ENCODE measurements at regions not wholly inside any gene's neighbourhood (a gene's known extent, or its start where the extent isn't known, plus 50 kb on each side); places are given as distances from the start of the nearest gene placed in this dataset.

- no peaks in the 10 kb centered on the region for H3K9me2 ChIP-seq (replicated peaks; ENCODE audit: control insufficient read depth, low read length)
- no peaks in the 10 kb centered on the region for H3K4me1 ChIP-seq (ENCODE audit: control insufficient read depth, low read length)
- no peak overlapping the region for H3K4me3 ChIP-seq (ENCODE audit: low read length)
- no peaks in the 10 kb centered on the region for H3K27me3 ChIP-seq (ENCODE audit: control insufficient read depth, low read length)
- TF ChIP-seq EZH2phosphoT487 (IDR thresholded peaks at IDR 0.05; ENCODE audit: borderline replicate concordance, low read length) (no peak), CTCF (IDR thresholded peaks at IDR 0.05; ENCODE audit: low read depth, low read length, poor library complexity, severe bottlenecking) (no peak)
- H4K20me1 ChIP-seq (ENCODE audit: control insufficient read depth, insufficient read depth, low read depth, low read length): no peaks in the 10 kb centered on the region
- no peak overlapping the region for H3K27ac ChIP-seq (ENCODE audit: low read depth, low read length)
- H3F3A ChIP-seq (ENCODE audit: control insufficient read depth, insufficient read depth): no peaks in the 10 kb centered on the region
- H3K9me3 ChIP-seq (ENCODE audit: control insufficient read depth, insufficient read depth, low read length): no peaks in the 10 kb centered on the region
- no peaks in the 10 kb centered on the region for H3K36me3 ChIP-seq (ENCODE audit: control insufficient read depth, low read length)
- H3K4me2 ChIP-seq (ENCODE audit: low read length): no peak overlapping the region
- no peaks in the 10 kb centered on the region for H3K79me2 ChIP-seq (ENCODE audit: control insufficient read depth, low read length)
These were observed 724.6 kb downstream of the CENPC start for GRCh38 chr4:66820681-66821080.

- no peak overlapping the region for H3K4me3 ChIP-seq (ENCODE audit: low read length)
- no peaks in the 10 kb centered on the region for H3K4me1 ChIP-seq (ENCODE audit: control insufficient read depth, low read length)
- H3K36me3 ChIP-seq (ENCODE audit: control insufficient read depth, low read length): no peaks in the 10 kb centered on the region
- no peak for TF ChIP-seq EZH2phosphoT487 (IDR thresholded peaks at IDR 0.05; ENCODE audit: borderline replicate concordance, low read length)
- TF ChIP-seq CTCF (IDR thresholded peaks at IDR 0.05; ENCODE audit: low read depth, low read length, poor library complexity, severe bottlenecking): no peak
- no peaks in the 10 kb centered on the region for H3K79me2 ChIP-seq (ENCODE audit: control insufficient read depth, low read length)
- no peaks in the 10 kb centered on the region for H3F3A ChIP-seq (ENCODE audit: control insufficient read depth, insufficient read depth)
- no peak overlapping the region for H3K27ac ChIP-seq (ENCODE audit: low read depth, low read length)
- H3K9me2 ChIP-seq (replicated peaks; ENCODE audit: control insufficient read depth, low read length): no peaks in the 10 kb centered on the region
- H3K4me2 ChIP-seq (ENCODE audit: low read length): no peak overlapping the region
- H3K9me3 ChIP-seq (ENCODE audit: control insufficient read depth, insufficient read depth, low read length): no peaks in the 10 kb centered on the region
- H3K27me3 ChIP-seq (ENCODE audit: control insufficient read depth, low read length): no peaks in the 10 kb centered on the region
- H4K20me1 ChIP-seq (ENCODE audit: control insufficient read depth, insufficient read depth, low read depth, low read length): no peaks in the 10 kb centered on the region
These were observed 731.0 kb downstream of the CENPC start for GRCh38 chr4:66814277-66814676.

- TF ChIP-seq CTCF (IDR thresholded peaks at IDR 0.05; ENCODE audit: low read depth, low read length, poor library complexity, severe bottlenecking) (no peak), EZH2phosphoT487 (IDR thresholded peaks at IDR 0.05; ENCODE audit: borderline replicate concordance, low read length) (no peak)
- H3K4me3 ChIP-seq (ENCODE audit: low read length): no peak overlapping the region
- H3K27me3 ChIP-seq (ENCODE audit: control insufficient read depth, low read length): no peaks in the 10 kb centered on the region
- H3F3A ChIP-seq (ENCODE audit: control insufficient read depth, insufficient read depth): no peaks in the 10 kb centered on the region
- H3K9me2 ChIP-seq (replicated peaks; ENCODE audit: control insufficient read depth, low read length): no peaks in the 10 kb centered on the region
- H3K27ac ChIP-seq (ENCODE audit: low read depth, low read length): no peak overlapping the region
- no peak overlapping the region for H3K4me2 ChIP-seq (ENCODE audit: low read length)
- H3K4me1 ChIP-seq (ENCODE audit: control insufficient read depth, low read length): no peaks in the 10 kb centered on the region
- no peaks in the 10 kb centered on the region for H4K20me1 ChIP-seq (ENCODE audit: control insufficient read depth, insufficient read depth, low read depth, low read length)
- H3K79me2 ChIP-seq (ENCODE audit: control insufficient read depth, low read length): no peaks in the 10 kb centered on the region
- H3K36me3 ChIP-seq (ENCODE audit: control insufficient read depth, low read length): no peaks in the 10 kb centered on the region
- H3K9me3 ChIP-seq (ENCODE audit: control insufficient read depth, insufficient read depth, low read length): no peaks in the 10 kb centered on the region
These were observed 739.7 kb downstream of the CENPC start for GRCh38 chr4:66805582-66805981.

- H3K27ac ChIP-seq (ENCODE audit: low read depth, low read length): no peak overlapping the region
- no peaks in the 10 kb centered on the region for H3K36me3 ChIP-seq (ENCODE audit: control insufficient read depth, low read length)
- H3K9me2 ChIP-seq (replicated peaks; ENCODE audit: control insufficient read depth, low read length): no peaks in the 10 kb centered on the region
- no peaks in the 10 kb centered on the region for H3K4me1 ChIP-seq (ENCODE audit: control insufficient read depth, low read length)
- H3K79me2 ChIP-seq (ENCODE audit: control insufficient read depth, low read length): no peaks in the 10 kb centered on the region
- H3K27me3 ChIP-seq (ENCODE audit: control insufficient read depth, low read length): no peaks in the 10 kb centered on the region
- H3F3A ChIP-seq (ENCODE audit: control insufficient read depth, insufficient read depth): no peaks in the 10 kb centered on the region
- no peak overlapping the region for H3K4me3 ChIP-seq (ENCODE audit: low read length)
- H4K20me1 ChIP-seq (ENCODE audit: control insufficient read depth, insufficient read depth, low read depth, low read length): no peaks in the 10 kb centered on the region
- TF ChIP-seq EZH2phosphoT487 (IDR thresholded peaks at IDR 0.05; ENCODE audit: borderline replicate concordance, low read length): no peak
- TF ChIP-seq CTCF (IDR thresholded peaks at IDR 0.05; ENCODE audit: low read depth, low read length, poor library complexity, severe bottlenecking): no peak
- H3K4me2 ChIP-seq (ENCODE audit: low read length): no peak overlapping the region
- no peaks in the 10 kb centered on the region for H3K9me3 ChIP-seq (ENCODE audit: control insufficient read depth, insufficient read depth, low read length)
These were observed 740.3 kb downstream of the CENPC start for GRCh38 chr4:66804979-66805378.
